Effector memory CD8-positive, alpha-beta T cell (primary cell): ENCODE measurements at regions not wholly inside any gene's neighbourhood (a gene's known extent, or its start where the extent isn't known, plus 50 kb on each side); places are given as distances from the start of the nearest gene placed in this dataset.

Source experiments
- ATAC-seq: fragments of 150-1000 bp; cut with Tn5 transposase; replicated peaks from 2 replicates; pipeline ENCODE4 v1.10.0; 2021; ENCODE audit warnings: mild to moderate bottlenecking, moderate library complexity
- DNase-seq, 3 experiments: peaks; one replicate each; pipeline ENCODE4 v3.0.0; 2021
- H3K27ac Mint-ChIP-seq, 2 donors: one replicate each; pipeline ENCODE4 v1.8.0; 2022; ENCODE audit warnings: mild to moderate bottlenecking in 2 of 2, mixed read lengths in 2 of 2, moderate library complexity in 2 of 2
- H3K27me3 Mint-ChIP-seq, 2 donors: one replicate each; pipeline ENCODE4 v1.8.0; 2022; ENCODE audit warnings: mixed read lengths in 2 of 2
- H3K36me3 Mint-ChIP-seq: one replicate; pipeline ENCODE4 v1.8.0; 2022; ENCODE audit warnings: mild to moderate bottlenecking, moderate library complexity, mixed read lengths; ENCODE audit not compliant: insufficient read depth
- H3K4me1 Mint-ChIP-seq, 2 donors: one replicate each; pipeline ENCODE4 v1.8.0; 2022; ENCODE audit warnings: low read depth in 2 of 2, mixed read lengths in 2 of 2
- H3K4me3 Mint-ChIP-seq, 2 donors: one replicate each; pipeline ENCODE4 v1.8.0; 2022; ENCODE audit warnings: mild to moderate bottlenecking in 2 of 2, mixed read lengths in 2 of 2, moderate library complexity in 2 of 2
- H3K9me3 Mint-ChIP-seq, 2 donors: one replicate each; pipeline ENCODE4 v1.8.0; 2022; ENCODE audit warnings: mixed read lengths in 2 of 2

GRCh38 chr3:180277041-180277440 is 240.3 kb upstream of the PEX5L start:
- peaks cover 0 to 2% of the 10 kb centered on the region in 2 donors for H3K9me3 Mint-ChIP-seq
- H3K4me1 Mint-ChIP-seq, result no peaks in the 10 kb centered on the region
- no peak overlapping the region for H3K27ac Mint-ChIP-seq
- H3K27me3 Mint-ChIP-seq, result no peaks in the 10 kb centered on the region
- ATAC-seq (no peak), DNase-seq (no peak)
- no peak overlapping the region for H3K4me3 Mint-ChIP-seq
- no peaks in the 10 kb centered on the region for H3K36me3 Mint-ChIP-seq

DNA sequence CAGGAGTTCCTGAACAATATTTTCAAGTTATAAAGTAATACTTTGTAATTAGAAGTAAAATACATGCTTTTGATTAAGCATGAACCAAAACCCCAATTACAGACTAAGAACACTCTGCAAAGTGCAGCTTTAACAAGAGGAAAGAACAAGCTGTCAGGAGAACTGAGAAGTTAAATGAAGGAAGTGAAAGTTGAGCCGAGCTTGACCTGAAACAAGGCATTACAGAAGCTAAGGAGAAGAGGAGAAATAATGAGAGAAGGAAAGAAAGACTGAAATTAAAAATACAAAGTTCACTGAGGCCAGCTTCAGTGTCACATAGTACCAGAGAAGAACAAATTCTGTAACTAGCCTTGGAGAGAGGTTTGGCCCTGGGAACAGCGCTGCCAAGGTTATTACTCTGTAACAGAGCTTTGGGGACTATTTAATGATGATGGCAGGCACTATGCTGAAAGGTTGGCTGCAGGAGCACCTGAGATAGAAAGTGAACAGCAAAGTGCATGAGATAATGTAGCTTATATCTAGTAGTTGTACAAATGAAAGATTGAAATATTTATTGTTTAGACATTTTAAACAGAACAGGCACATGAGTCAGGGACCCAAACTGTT is 241.9 kb upstream of the PEX5L start:
- ATAC-seq, result no peak
- H3K27me3 Mint-ChIP-seq, result no peaks in the 10 kb centered on the region
- H3K27ac Mint-ChIP-seq, result no peak overlapping the region
- H3K9me3 Mint-ChIP-seq, result no peaks in the 10 kb centered on the region
- DNase-seq, result no peak
- no peaks in the 10 kb centered on the region for H3K36me3 Mint-ChIP-seq
- H3K4me1 Mint-ChIP-seq, result no peaks in the 10 kb centered on the region
- no peak overlapping the region for H3K4me3 Mint-ChIP-seq

DNA sequence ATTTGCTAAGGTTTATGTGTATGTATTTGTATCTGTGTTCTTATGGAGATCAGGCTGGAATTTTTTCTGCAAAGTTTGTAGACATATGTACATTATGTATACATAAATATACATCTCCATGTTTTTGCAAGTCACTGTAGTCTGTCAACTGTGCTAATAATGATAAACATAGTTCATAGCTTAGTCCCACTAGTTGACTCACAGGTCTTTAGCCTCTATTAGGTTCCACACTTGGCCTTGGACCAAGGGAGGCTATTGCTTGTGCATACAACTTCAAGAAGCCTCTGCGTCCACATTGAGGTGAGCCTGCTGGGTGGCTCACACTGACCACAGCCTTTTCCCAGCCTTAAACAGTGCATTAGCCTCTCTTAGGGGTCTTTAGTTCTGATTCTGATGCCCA is 243.8 kb upstream of the PEX5L start:
- Mint-ChIP-seq H3K27me3 (no peaks in the 10 kb centered on the region), H3K4me1 (no peaks in the 10 kb centered on the region), H3K27ac (no peak overlapping the region), H3K9me3 (no peaks in the 10 kb centered on the region), H3K4me3 (no peak overlapping the region), H3K36me3 (no peaks in the 10 kb centered on the region)
- ATAC-seq (no peak), DNase-seq (no peak)

DNA sequence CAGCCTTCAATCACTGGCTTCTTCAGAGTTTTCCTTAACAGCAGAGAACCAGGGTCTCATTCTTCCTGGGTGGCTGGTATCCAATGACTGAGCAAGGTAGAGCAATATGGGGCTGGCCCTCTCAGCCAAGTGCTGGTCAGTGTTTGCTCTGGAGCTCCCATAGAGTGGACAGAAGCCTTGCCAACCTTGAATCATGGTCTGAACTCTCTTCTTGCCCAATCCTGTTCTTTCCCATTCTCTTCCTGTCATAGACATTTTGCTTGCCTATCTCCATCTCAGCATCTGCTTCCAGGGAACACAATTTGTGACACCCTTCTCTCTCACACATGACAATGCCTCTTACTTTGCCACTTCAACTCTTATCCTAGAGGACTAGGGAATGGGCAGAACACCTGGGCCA is 245.6 kb upstream of the PEX5L start:
- H3K27me3 Mint-ChIP-seq, result no peaks in the 10 kb centered on the region
- no peak overlapping the region for H3K27ac Mint-ChIP-seq
- no peaks in the 10 kb centered on the region for H3K4me1 Mint-ChIP-seq
- no peak overlapping the region for H3K4me3 Mint-ChIP-seq
- H3K9me3 Mint-ChIP-seq, result no peaks in the 10 kb centered on the region
- H3K36me3 Mint-ChIP-seq, result no peaks in the 10 kb centered on the region
- ATAC-seq (no peak), DNase-seq (no peak)

DNA sequence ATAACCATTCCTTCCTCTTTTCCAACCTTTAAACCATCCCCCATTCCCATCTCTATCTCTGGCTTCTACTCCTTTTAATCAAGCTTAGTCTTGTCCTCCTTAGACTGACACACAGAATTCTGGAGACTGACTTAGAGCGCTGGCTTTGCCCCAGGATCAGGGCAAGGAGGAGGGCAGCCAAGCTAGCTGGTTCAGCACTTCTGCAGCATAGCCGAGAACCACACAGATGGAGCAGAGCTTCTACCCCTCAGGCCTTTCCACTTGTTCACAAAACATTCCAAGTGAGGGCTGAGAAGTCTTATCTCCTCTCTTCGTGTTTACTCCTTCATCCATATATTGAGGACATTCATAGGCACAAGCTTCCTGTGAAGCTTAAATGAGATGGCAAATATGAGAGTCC is 246.5 kb upstream of the PEX5L start:
- Mint-ChIP-seq H3K36me3 (no peaks in the 10 kb centered on the region), H3K4me3 (no peak overlapping the region), H3K27me3 (no peaks in the 10 kb centered on the region), H3K27ac (no peak overlapping the region), H3K9me3 (no peaks in the 10 kb centered on the region), H3K4me1 (no peaks in the 10 kb centered on the region)
- DNase-seq (no peak), ATAC-seq (no peak)

GRCh38 chr3:180284331-180285110 is 247.8 kb upstream of the PEX5L start:
- no peaks in the 10 kb centered on the region for H3K9me3 Mint-ChIP-seq
- ATAC-seq, result no peak
- no peak overlapping the region for H3K4me3 Mint-ChIP-seq
- no peaks in the 10 kb centered on the region for H3K27me3 Mint-ChIP-seq
- H3K27ac Mint-ChIP-seq, result no peak overlapping the region
- no peaks in the 10 kb centered on the region for H3K4me1 Mint-ChIP-seq
- no peak for DNase-seq
- no peaks in the 10 kb centered on the region for H3K36me3 Mint-ChIP-seq

- H3K4me1 Mint-ChIP-seq, result no peaks in the 10 kb centered on the region
- H3K9me3 Mint-ChIP-seq, result no peaks in the 10 kb centered on the region
- H3K27me3 Mint-ChIP-seq, result no peaks in the 10 kb centered on the region
- H3K36me3 Mint-ChIP-seq, result no peaks in the 10 kb centered on the region
- ATAC-seq, result no peak
- H3K4me3 Mint-ChIP-seq, result no peak overlapping the region
- no peak overlapping the region for H3K27ac Mint-ChIP-seq
- DNase-seq, result no peak
These were observed 251.0 kb upstream of the PEX5L start for GRCh38 chr3:180287703-180288102.

DNA sequence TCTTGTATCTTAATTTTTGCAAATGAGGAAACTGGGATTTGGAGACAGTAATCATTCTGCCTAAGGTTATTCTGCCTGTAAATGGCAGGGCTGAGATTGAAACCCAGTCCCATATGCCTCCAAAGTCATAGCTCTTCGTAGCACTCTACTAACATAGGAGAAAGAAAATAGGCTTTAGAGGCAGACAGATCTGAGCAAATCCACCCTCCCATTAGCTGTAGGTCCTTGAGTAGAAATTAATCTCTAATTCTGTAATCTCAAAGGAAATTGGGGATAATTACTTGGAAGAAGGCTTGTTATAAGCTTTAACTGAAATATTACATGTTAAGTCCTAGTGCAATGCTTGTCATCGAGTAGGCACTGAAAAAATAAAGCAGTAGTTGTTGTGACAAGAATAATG is 252.1 kb upstream of the PEX5L start:
- no peaks in the 10 kb centered on the region for H3K36me3 Mint-ChIP-seq
- no peaks in the 10 kb centered on the region for H3K9me3 Mint-ChIP-seq
- H3K4me1 Mint-ChIP-seq, result no peaks in the 10 kb centered on the region
- no peak overlapping the region for H3K27ac Mint-ChIP-seq
- ATAC-seq (no peak), DNase-seq (no peak)
- no peaks in the 10 kb centered on the region for H3K27me3 Mint-ChIP-seq
- H3K4me3 Mint-ChIP-seq, result no peak overlapping the region

DNA sequence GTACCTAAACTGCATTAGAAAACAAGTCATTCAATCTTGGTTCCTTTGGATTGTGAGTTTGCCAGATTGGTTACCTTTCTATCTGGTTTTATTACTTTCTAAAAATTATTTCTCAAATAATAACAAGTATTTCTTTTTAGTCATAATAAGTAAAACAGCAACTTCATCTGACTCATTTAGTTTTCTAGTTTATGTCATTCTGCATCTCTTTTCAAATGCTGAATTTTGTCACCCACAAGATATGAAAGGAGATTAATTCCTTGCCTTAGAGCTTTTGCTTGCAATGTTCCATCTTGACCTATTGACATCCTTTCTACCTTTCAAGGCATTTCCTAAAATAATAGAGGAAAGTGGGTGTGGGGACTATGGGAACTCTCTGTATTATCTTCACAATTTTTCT is 253.6 kb upstream of the PEX5L start:
- Mint-ChIP-seq H3K4me3 (no peak overlapping the region), H3K36me3 (no peaks in the 10 kb centered on the region), H3K27me3 (no peaks in the 10 kb centered on the region), H3K27ac (no peak overlapping the region), H3K4me1 (no peaks in the 10 kb centered on the region), H3K9me3 (no peaks in the 10 kb centered on the region)
- ATAC-seq (no peak), DNase-seq (no peak)

- DNase-seq (no peak), ATAC-seq (no peak)
- no peaks in the 10 kb centered on the region for H3K27me3 Mint-ChIP-seq
- H3K4me3 Mint-ChIP-seq, result no peak overlapping the region
- no peaks in the 10 kb centered on the region for H3K9me3 Mint-ChIP-seq
- H3K36me3 Mint-ChIP-seq, result no peaks in the 10 kb centered on the region
- H3K4me1 Mint-ChIP-seq, result no peaks in the 10 kb centered on the region
- H3K27ac Mint-ChIP-seq, result no peak overlapping the region
These were observed 257.7 kb upstream of the PEX5L start for GRCh38 chr3:180294282-180295027.

DNA sequence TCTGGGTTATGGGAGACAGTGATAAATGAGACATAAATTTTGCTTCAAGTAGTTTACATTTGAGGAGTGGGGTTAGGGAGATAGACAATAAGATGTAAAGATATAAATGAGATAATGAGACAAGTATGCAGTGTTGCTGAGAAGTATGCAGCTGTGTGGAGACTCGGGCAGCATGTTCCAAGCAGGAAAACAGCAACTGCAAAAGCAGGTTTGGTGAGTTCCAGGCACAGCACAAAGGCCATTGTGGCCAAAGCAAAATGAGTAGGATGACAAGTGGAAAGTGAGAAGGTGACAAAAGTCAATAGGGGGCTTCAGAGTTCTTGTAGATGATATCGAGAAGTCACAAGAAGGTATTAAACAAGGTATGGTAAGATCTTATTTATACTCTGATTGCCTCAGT is 259.1 kb upstream of the PEX5L start:
- DNase-seq (no peak), ATAC-seq (no peak)
- Mint-ChIP-seq H3K9me3 (no peaks in the 10 kb centered on the region), H3K36me3 (no peaks in the 10 kb centered on the region), H3K27ac (no peak overlapping the region), H3K4me1 (no peaks in the 10 kb centered on the region), H3K27me3 (peaks cover 0 to 6% of the 10 kb centered on the region in 2 donors), H3K4me3 (no peak overlapping the region)

GRCh38 chr3:180296971-180297370 is 260.2 kb upstream of the PEX5L start:
- DNase-seq (no peak), ATAC-seq (no peak)
- no peaks in the 10 kb centered on the region for H3K9me3 Mint-ChIP-seq
- H3K36me3 Mint-ChIP-seq, result no peaks in the 10 kb centered on the region
- no peaks in the 10 kb centered on the region for H3K4me1 Mint-ChIP-seq
- H3K27me3 Mint-ChIP-seq, result peaks cover 0 to 6% of the 10 kb centered on the region in 2 donors
- H3K4me3 Mint-ChIP-seq, result no peak overlapping the region
- no peak overlapping the region for H3K27ac Mint-ChIP-seq

- Mint-ChIP-seq H3K27ac (no peak overlapping the region), H3K4me1 (no peaks in the 10 kb centered on the region), H3K36me3 (no peaks in the 10 kb centered on the region), H3K27me3 (no peaks in the 10 kb centered on the region), H3K4me3 (no peak overlapping the region), H3K9me3 (no peaks in the 10 kb centered on the region)
- no peak for ATAC-seq
- DNase-seq, result no peak
These were observed 269.4 kb upstream of the PEX5L start for GRCh38 chr3:180306155-180306554.

DNA sequence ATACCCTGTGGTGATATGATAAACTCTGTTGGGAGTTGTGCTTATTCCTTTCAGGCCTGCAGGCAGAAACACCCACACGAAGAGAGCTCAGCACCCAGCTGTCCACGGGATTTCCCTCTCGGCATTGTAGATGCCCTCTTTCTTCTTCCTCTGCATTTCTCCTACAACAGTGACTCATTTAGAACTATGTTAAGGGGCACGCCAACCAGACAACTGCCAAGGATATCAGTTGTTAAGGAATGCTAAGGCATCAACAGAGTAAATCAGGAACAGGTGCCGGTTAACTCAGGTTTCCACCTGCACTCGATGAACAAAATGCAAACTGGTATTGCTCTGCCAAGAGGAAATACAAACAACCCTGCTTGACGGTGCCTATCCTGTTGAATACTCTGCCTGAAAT is 270.0 kb upstream of the PEX5L start:
- H3K9me3 Mint-ChIP-seq, result no peaks in the 10 kb centered on the region
- H3K4me1 Mint-ChIP-seq, result no peaks in the 10 kb centered on the region
- H3K27me3 Mint-ChIP-seq, result no peaks in the 10 kb centered on the region
- DNase-seq (no peak), ATAC-seq (no peak)
- no peak overlapping the region for H3K4me3 Mint-ChIP-seq
- no peak overlapping the region for H3K27ac Mint-ChIP-seq
- no peaks in the 10 kb centered on the region for H3K36me3 Mint-ChIP-seq
